GM12873 (cell line): ENCODE measurements at regions not wholly inside any gene's neighbourhood (a gene's known extent, or its start where the extent isn't known, plus 50 kb on each side); places are given as distances from the start of the nearest gene placed in this dataset.

Experiments
- CTCF ChIP-seq: IDR thresholded peaks from 2 replicates; pipeline ENCODE4 v1.5.1; 2012; ENCODE audit warnings: low read depth, mild to moderate bottlenecking, moderate library complexity, low read length, control low read depth; ENCODE audit not compliant: insufficient read depth; ENCODE audit errors: missing control alignments

- TF ChIP-seq CTCF: no peak
Observed at GRCh38 chrX:25175171-25175570, 159.4 kb upstream of the ARX start.

GRCh38 chrX:25166546-25166945 lies 150.8 kb upstream of the ARX start:
- TF ChIP-seq CTCF: no peak

GRCh38 chrX:25166145-25166544 lies 150.4 kb upstream of the ARX start:
- TF ChIP-seq CTCF: no peak

- TF ChIP-seq CTCF: no peak
Observed at GRCh38 chrX:25158635-25159034, 142.9 kb upstream of the ARX start.

- no peak for TF ChIP-seq CTCF
Observed at GRCh38 chrX:25156832-25157231, 141.1 kb upstream of the ARX start.

- TF ChIP-seq CTCF: no peak
Observed at GRCh38 chrX:25156323-25156722, 140.6 kb upstream of the ARX start.

GRCh38 chrX:25154168-25154567 lies 138.4 kb upstream of the ARX start:
- TF ChIP-seq CTCF: no peak

- TF ChIP-seq CTCF: no peak
Observed at GRCh38 chrX:25151749-25152148, 136.0 kb upstream of the ARX start.
